K562 (cell line): ENCODE measurements at regions not wholly inside any gene's neighbourhood (a gene's known extent, or its start where the extent isn't known, plus 50 kb on each side); places are given as distances from the start of the nearest gene placed in this dataset.
"Not testable (repeated sequence)": the region's sequence is repeated elsewhere in the genome, so short reads cannot be mapped to it uniquely, and the experiment has no call there.

Source experiments
- EZH2 ChIP-seq: IDR thresholded peaks from 2 replicates; pipeline ENCODE4 v1.6.1; 2012; ENCODE audit warnings: low read depth, mild to moderate bottlenecking, inconsistent platforms, low read length, borderline replicate concordance
- HNRNPL ChIP-seq: fragments of 200-400 bp; formaldehyde crosslinking; IDR thresholded peaks from 2 replicates; pipeline ENCODE4 v1.6.1; 2017; ENCODE audit warnings: low read depth, mild to moderate bottlenecking, low read length
- NFE2L1 ChIP-seq: fragments of 450-650 bp; IDR thresholded peaks from 2 replicates; pipeline ENCODE4 v1.6.1; 2016; ENCODE audit warnings: missing genetic modification characterization, low read depth, mild to moderate bottlenecking, missing compliant biosample characterization, moderate library complexity, borderline replicate concordance
- TARDBP ChIP-seq: fragments of 450-650 bp; IDR thresholded peaks from 2 replicates; pipeline ENCODE4 v1.6.1; 2016

GRCh38 chr4:83194588-83194987 is 80.1 kb upstream of the PLAC8 start:
- not testable (repeated sequence) for TF ChIP-seq HNRNPL; NFE2L1 (tag); EZH2; TARDBP
